HG02938 (cell line): ENCODE measurements at regions not wholly inside any gene's neighbourhood (a gene's known extent, or its start where the extent isn't known, plus 50 kb on each side); places are given as distances from the start of the nearest gene placed in this dataset.

Experiments
- ATAC-seq: cut with Tn5 transposase; IDR thresholded peaks from one replicate; pipeline ENCODE4 v1.9.1; 2021; ENCODE audit warnings: mild to moderate bottlenecking, moderate library complexity; ENCODE audit not compliant: unreplicated experiment

- ATAC-seq: no peak
These were observed 56.4 kb upstream of the F13A1 start for GRCh38 chr6:6376845-6377244.

- ATAC-seq: no peak
These were observed 57.2 kb upstream of the F13A1 start for GRCh38 chr6:6377621-6378020.

- no peak for ATAC-seq
These were observed 59.1 kb upstream of the F13A1 start for GRCh38 chr6:6379573-6379972.

- ATAC-seq: no peak
These were observed 64.1 kb upstream of the F13A1 start for GRCh38 chr6:6384520-6384919.

GRCh38 chr6:6386010-6386409 is 65.5 kb upstream of the F13A1 start:
- ATAC-seq: no peak

- ATAC-seq: peak; percentile 66
These were observed 70.6 kb upstream of the F13A1 start for GRCh38 chr6:6390849-6391602.

GRCh38 chr6:6392214-6393068 is 72.0 kb upstream of the F13A1 start:
- peak; percentile 58 for ATAC-seq

- peak; percentile 23 for ATAC-seq
These were observed 72.6 kb upstream of the F13A1 start for GRCh38 chr6:6393069-6393529.

- ATAC-seq: no peak
These were observed 75.2 kb upstream of the F13A1 start for GRCh38 chr6:6395581-6396197.

GRCh38 chr6:6397842-6398241 is 77.4 kb upstream of the F13A1 start:
- ATAC-seq: no peak

- ATAC-seq: no peak
These were observed 79.1 kb upstream of the F13A1 start for GRCh38 chr6:6399568-6399967.

- no peak for ATAC-seq
These were observed 80.9 kb upstream of the F13A1 start for GRCh38 chr6:6401401-6401800.

GRCh38 chr6:6402006-6402405 is 81.5 kb upstream of the F13A1 start:
- ATAC-seq: no peak

GRCh38 chr6:6402591-6402990 is 82.1 kb upstream of the F13A1 start:
- ATAC-seq: no peak

GRCh38 chr6:6405031-6405430 is 84.6 kb upstream of the F13A1 start:
- no peak for ATAC-seq

GRCh38 chr6:6405997-6406714 is 85.7 kb upstream of the F13A1 start:
- ATAC-seq: no peak

- ATAC-seq: no peak
These were observed 86.2 kb upstream of the F13A1 start for GRCh38 chr6:6406715-6407070.

- peak; percentile 96 for ATAC-seq
These were observed 86.7 kb upstream of the F13A1 start for GRCh38 chr6:6407071-6407741.

GRCh38 chr6:6409397-6410030 is 89.1 kb upstream of the F13A1 start:
- ATAC-seq: no peak

- no peak for ATAC-seq
These were observed 90.7 kb upstream of the F13A1 start for GRCh38 chr6:6411115-6411514.
